GM21423 (cell line): ENCODE measurements at regions not wholly inside any gene's neighbourhood (a gene's known extent, or its start where the extent isn't known, plus 50 kb on each side); places are given as distances from the start of the nearest gene placed in this dataset.
"Not testable (repeated sequence)": the region's sequence is repeated elsewhere in the genome, so short reads cannot be mapped to it uniquely, and the experiment has no call there.

Source experiments
- ATAC-seq: cut with Tn5 transposase; IDR thresholded peaks from one replicate; pipeline ENCODE4 v1.9.1; 2021; ENCODE audit warnings: mild to moderate bottlenecking, moderate library complexity; ENCODE audit not compliant: unreplicated experiment

DNA sequence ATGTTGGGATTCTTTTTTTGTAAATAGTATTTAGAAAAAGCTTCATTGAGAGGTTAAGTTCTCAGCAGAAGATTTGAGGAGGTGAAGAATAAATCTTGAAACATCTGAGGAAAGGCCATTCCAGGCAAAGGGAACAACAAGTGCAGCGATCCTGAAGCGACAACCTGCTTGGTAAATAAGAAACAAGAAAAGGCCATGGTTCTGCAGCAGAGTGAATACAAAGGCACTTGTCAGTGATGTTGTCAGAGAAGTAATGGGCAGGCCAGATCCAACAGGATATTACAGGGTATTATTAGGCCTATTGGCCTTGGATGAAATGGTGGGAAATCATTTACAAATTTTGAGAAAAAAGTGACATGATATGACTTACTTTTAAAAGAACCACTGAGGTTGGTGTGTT lies 960.0 kb downstream of the PLA2G4A start:
- no peak for ATAC-seq

DNA sequence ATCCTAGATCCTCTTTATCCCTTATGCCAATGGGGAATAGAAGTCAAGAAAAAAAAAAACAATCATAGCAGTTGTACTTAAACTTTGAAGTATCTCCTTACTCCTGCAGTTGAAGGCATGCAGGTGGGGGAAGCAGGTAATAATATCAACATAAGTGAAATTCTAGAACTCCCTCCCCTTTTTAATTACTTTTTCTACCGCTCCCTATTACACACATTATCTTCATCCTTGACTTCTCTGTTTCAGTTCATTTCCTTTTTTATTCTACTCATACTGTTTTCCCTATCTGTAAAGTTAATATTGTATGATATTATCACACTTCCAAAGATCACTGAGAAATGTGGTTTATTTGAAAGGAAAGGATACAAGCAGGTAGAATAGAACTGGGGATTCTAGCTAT lies 962.0 kb downstream of the PLA2G4A start:
- ATAC-seq: no peak

DNA sequence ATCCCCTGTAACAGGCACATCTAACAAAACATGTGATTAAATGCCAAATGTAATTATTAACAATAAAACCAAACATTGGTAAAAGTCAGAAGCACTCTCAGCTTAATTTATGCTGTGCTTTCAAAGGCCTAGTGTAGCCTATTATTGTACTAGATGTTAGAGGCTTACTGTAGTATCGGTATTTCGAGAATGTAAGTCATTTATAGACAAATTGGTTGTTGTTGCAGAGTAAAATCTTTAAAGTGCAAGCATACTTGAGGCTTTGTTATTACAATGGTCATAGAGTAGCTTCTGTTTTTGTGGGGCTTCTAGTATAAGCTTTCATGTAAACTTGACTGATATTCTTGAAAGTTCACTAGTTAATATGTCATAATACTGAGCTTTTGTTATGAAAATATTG lies 965.8 kb downstream of the PLA2G4A start:
- ATAC-seq: no peak

DNA sequence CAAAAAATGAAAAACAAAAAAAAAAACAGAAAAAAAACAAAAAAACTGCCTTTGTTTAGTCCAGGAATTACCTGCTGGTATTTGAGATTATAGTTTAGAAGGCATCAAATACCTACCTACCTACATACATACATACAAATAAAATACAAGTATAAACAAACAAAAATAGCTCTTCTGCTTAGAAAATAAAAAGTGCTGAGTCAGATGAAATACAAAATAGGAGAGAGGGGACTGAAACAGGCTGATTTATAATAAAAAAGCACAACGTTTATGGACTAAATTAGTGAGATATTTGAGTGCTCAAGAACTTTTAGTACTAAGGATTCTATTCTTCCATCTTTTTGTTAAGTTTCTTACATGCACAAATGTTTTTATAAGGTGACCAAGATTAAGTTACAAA lies 980.8 kb downstream of the PLA2G4A start:
- ATAC-seq: no peak

DNA sequence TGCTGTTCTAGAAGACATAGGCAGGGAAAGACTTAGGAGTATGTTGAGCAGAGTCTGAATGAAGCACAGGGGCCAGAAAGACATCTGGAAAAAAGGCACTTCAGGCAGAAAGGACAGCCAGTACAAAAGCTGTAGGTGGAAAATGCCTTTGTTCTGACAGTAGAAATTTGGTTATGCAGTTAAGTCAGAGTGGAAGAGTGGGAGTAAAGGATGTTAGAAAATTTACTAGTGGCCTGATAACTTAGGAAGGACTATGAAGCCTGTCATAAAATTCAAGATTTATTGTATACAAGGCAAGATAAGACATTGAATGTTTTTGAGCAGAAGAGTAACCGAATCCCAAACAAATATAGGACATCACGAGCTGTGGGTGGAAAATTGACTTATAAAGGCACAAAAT lies 987.9 kb downstream of the PLA2G4A start:
- ATAC-seq: no peak

DNA sequence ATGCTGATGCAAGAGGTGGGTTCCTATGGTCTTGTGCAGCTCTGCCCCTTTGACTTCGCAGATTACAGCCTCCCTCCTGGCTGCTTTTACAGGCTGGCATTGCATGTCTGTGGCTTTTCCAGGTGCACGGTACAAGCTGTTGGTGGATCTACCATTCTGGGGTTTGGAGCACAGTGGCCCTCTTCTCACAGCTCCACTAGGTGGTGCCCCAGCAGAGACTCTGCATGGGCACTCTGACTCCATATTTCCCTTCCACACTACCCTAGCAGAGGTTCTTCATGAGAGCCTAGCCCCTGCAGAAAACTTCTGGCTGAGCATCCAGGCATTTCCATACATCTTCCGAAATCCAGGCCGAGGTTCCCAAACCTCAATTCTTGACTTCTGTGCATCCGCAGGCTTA lies 989.0 kb downstream of the PLA2G4A start:
- no peak for ATAC-seq

DNA sequence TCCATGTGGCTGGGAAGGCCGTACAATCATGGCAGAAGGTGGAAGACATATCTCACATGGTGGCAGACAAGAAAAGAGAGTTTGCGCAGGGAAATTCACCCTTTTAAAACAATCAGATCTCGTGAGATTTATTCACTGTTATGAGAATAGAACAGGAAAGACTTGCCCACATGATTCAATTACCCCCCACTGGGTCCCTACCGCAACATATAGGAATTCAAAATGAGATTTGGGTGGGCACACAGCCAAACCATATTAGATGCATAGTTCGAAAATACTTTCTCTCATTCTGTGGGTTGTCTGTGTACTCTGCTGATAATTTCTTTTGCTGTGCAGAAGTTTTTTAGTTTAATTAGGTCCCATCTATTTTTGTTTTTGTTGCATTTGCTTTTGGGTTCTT lies 990.3 kb downstream of the PLA2G4A start:
- ATAC-seq: no peak

DNA sequence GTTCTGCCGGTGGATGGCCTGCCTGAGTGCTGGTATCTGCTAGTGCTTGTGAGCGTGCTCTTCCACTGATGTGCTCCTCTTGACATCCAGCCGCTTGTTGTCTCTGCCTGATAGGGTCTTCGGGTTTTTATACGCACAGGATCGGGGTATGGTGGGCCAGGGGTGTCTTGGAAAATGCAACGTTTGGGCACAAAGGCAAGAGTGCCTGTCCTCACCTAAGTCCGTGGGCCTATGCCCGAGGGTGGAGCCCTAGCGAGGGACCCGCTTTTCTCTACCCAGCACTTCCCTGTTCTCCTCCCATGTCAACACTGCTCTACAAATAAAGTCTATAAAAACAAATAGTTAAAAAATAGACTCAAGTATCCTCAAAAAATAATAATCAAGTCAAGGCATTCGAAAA lies 1007.8 kb downstream of the PLA2G4A start:
- no peak for ATAC-seq

DNA sequence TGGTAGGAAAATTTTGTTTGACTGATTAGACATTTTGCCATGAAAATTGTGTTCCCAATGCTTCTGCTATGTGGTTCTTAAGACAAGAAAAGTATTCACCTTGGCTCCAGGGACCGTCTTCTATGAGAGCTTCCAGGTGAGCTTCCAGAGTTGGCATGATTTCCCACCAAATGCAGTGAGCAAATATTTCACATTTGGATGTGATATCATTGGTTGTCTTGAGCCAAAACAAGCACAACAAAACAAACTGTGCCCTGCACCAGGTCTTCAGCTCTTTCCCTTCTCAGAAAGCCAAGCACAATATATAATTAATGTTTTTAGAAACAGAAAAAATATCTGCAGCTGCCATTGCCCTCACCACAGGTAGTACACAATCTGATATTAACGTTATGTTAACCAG lies 1009.0 kb downstream of the PLA2G4A start:
- ATAC-seq: no peak

DNA sequence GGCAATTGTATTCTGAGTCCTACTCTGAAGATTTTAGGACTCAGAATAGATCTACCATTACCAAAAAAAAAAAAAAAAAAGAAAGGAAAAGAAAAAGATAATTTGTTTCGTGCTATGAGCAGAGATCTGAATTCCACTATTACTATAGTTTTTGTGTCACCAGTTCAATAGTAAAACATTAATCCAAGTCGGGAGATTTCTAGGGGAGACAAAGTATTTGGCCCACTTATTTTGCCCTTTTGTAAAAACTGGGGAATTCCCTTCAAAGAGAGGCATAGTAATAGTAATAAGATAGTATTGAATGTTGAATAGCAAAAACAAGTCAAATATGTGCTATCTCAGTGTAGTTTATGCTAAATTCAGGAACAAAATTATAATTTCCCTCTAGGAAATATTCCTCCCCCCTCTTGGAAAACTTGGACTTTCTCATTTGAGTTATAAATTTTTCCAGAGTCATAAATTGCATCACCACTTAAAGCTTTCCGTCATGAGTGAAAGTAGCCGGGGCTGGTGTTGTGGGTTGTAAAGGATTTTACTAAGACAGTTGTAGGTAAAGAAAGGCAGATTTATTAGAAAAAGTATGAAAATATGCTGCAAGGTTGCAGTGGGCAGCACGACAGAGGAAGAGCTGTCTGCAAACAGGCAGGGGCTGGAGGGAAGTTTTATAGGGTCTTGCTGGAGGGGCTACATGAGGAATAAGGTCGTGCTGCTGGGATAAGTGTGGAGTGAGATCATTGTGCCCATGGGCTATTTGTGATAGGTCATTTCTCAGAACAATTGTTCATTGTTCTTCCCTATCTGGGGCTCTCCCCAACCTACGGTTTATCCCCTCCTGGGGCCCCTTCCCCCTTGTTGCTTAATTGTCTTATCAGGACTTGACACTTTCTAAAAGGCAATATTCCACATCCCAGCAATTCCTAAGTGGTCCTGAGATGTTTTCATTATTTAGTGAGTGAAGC lies 1009.9 kb downstream of the PLA2G4A start:
- no peak for ATAC-seq

DNA sequence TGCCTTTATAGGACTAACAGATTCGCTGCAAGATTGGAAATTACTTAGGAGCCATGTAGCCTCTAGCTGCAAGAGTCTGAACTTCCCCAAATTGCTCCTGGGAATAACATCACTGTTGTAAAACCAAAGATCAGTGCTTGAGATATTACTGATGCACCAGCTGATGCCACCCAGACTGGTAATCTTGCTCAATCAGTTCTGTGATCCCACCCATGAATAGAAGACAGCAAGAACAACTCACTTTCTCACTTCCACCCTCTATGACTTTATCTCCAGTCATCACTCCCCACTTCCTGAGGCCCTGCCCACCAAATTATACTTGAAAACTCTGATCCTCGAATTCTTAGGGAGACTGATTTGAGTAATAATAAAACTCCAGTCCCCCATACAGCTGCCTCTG lies 1011.1 kb downstream of the PLA2G4A start:
- no peak for ATAC-seq

DNA sequence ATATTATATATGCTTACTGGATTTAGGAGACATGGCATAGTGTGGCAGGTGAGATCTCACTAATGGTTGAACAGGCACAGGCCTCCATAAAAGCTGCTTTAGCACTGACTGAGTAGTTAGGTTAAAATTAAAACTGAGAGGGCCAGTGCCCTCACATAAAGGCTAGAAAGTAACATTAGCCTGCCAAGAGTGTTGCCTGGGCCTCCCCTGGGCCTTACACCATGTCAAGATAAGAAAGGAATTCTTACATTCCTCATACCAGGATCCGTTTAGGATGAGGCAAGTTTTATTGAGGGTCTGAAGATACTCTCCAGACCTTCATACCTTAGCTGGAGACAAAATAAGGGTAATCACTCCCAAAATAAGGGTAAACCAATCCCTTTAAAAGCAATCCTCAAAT lies 1011.8 kb downstream of the PLA2G4A start:
- ATAC-seq: no peak

DNA sequence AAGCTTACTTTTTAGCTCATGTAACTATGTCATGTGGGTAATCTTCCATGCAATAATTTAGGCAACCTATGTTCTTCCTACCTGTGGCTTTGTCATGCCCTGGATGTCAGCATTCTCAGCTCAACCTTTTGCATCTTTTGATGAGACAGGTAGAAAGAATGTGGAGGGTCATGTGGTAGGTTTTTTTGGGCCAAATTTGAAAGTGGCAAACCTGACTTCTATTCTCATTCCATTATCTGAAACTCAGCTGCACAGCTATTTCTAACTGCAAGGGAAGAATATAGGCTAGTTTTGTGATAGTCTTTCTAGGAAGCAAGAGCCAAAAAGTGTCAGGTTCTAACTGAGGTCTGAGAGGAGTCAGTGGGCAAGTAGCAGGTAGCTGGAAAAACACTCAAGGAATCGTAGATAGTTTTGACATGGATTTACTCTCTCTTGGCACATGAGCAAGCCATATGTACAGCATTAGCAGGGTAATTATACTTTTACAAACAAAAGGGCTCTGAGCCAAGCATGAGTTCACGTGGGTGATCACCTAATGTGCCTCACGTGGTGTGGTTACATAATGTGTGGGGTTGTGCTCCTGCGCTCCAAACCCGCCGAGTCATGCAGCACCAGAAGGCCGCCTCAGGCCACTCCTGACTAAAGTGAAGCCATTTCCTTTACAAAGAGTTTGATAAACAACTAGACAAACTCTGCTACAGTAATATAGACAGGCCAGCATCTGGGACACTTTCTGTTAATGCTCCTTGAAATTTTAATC lies 1013.8 kb downstream of the PLA2G4A start:
- no peak for ATAC-seq

DNA sequence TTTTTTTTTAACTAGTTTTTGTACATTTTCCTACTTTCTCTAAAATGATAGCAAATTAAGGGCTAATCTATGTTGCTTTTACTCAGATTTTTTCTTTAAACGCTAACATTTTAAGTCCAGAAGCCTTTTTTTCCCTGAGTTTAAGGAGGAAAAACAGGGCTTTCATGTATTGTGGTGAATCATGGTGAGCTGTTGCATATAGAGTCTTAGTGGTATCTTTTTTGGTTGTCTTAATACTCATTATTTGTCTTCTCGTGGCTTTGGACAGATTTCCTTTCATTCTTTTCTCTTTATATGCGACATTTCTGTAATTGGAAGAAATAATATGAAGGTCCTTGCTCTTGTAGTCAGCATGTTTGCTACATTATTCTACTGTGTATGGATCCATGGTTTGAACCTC lies 1015.6 kb downstream of the PLA2G4A start:
- no peak for ATAC-seq

DNA sequence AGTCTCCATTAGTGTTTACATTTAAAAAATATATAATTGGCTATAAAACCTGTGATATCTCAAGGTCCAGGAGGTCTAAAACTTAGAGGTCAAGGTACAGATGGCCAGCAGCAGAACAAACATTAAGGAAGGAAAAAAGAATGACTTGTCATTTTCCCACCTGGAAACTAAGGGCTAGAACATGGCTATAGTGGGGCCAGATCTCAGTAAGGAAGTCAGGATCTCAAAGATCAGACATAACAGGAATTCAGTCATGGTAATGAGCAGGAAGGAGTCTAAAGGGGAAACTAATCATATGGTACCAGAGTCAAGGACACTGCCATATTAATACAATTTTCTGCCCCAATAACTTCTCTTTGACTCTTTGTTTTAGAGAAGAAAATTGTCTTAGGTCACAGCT lies 1018.8 kb downstream of the PLA2G4A start:
- no peak for ATAC-seq

DNA sequence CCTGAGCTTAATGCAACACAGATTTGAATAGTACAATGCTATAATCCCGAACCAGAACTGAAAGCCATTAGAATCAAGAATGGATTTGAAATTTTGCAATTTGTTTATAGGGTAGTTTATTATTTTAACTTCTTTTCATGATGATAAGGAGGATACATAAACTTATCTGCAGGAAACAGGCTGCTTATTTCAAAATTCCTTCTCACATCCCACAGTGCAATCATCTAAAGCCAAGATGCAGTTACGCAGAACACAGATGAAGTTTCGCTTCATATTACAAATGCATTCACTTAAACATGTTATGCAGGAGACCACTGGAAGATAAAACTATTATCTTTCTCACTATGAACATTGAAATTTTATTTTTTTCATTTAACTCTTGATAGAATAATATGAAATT lies 1019.6 kb downstream of the PLA2G4A start:
- ATAC-seq: no peak

DNA sequence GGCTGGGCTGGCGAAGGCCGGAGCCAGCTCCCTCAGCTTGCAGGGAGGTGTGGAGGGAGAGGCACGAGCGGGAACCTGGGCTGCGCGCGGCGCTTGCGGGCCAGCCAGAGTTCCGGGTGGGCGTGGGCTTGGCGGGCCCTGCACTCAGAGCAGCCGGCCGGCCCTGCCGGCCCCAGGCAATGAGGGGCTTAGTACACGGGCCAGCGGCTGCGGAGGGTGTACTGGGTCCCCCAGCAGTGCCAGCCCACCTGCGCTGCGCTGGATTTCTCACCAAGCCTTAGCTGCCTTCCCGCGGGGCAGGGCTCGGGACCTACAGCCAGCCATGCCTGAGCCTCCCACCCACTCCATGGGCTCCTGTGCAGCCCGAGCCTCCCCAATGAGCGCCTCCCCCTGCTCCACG lies 1021.4 kb downstream of the PLA2G4A start:
- not testable (repeated sequence) for ATAC-seq

DNA sequence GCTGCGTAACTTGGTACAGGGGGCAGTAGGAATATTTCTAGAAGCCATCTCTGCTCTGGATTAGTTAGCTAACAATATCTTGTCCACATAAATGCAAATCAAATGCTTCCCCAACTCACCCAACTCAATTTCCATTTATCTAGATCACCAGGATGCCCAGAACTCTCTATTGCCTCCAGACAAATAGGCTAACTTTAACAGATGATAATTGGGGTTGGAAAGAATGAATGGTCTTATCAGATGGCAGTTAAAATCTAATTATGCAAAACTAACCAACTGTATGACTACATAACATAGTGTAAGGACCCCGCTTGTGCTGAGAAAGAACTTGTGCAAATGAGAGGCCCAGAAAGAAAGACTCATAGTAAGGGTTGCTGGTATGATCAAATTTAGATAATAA lies 1024.8 kb downstream of the PLA2G4A start:
- no peak for ATAC-seq

DNA sequence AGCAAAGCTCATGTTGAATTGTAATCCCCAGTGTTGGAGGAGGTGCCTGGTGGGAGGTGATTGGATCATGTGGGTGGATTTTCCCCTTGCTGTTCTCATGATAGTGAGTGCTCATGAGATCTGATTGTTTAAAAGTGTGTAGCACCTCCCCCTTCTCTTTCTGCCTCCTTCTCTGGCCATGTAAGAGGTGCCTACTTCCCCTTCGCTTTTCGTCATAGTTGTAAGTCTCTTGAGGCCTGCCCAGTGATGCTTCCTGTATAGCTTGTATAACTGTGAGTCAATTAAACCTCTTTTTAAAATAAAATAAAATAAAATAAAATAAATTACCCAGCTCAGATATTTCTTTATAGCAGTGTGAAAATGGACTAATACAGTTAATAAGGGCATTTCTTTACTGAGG lies 1025.7 kb downstream of the PLA2G4A start:
- ATAC-seq: no peak

DNA sequence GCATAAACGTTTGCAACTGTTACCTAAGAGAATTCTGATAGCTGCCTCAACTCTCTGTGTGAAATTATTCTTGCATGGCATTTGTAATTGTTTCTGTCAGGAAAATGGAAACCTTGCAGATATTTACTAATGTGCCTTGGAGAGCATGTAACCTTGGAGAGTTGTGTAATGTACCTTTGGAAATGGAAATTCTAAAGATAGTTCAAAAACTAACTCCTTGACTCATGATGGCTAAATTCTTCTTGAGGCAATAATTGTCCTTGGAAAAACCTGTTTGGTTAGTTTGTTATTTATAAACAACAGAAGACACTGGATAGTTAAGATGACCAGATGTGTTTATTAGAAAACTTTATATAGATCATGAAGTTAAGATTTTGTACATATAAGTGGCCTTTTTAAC lies 1033.8 kb downstream of the PLA2G4A start:
- no peak for ATAC-seq

DNA sequence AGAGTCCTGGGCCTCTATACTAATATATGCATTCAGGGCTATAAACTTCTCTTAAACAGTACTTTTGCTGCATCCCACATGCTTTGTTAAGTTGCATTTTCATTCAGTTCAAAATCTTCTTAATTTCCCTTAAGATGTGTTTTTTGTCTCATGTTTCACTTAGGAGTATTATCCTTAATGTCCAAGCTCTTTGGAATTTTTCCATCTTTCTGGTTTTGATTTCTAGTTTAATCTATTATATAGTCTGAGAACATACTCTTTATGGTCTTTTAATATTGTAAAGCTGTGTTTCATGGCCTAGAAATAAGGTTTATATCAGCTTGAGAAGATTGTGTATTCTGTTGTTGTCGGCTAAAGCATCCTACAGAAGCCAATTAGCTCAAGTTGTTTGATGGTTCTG lies 1041.8 kb downstream of the PLA2G4A start:
- ATAC-seq: no peak

DNA sequence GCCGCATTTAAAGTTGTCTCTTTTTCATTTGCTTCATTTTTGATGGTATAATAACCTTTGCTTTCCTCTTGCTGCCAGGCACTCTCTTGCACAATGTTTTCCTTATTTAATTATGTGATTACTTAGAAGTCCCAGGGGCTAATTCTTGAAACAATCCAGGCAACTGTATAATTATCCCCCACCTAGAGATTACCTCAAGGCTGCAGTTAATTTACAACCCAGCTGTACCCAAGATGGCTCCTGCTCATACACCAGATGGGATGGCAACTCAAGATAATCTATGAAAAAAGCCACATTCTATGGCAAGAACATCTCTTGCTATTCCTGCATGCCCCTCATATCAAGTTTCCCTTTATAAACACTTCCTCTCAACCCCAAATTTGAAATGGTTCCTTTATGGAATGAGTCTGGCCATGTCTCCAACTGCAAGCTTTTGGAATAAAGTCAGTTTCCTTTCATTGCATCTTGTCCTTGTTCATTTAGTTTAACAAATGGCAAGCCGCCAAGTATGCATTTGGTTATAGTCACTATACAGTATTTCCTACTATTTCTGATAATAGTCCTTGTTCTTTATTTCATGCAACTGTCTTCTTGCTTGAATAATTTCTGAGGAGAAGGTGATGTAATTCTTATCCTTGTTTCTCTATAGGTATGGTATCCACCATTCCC lies 1042.6 kb downstream of the PLA2G4A start:
- ATAC-seq: no peak
